GM12878 (cell line): ENCODE measurements at regions not wholly inside any gene's neighbourhood (a gene's known extent, or its start where the extent isn't known, plus 50 kb on each side); places are given as distances from the start of the nearest gene placed in this dataset.

ENCODE experiments used
- ATAC-seq: fragments of 200-7000 bp; cut with Tn5 transposase; 3 replicates; pipeline ENCODE4 v1.9.1; 2020; ENCODE audit warnings: mild to moderate bottlenecking, moderate library complexity
- BruUV-seq: library from RNA; stranded (reverse); fragments of 400-500 nt; replicated peaks from 2 replicates; lab custom pipeline; 2021; lab: Mats Ljungman, UMichigan
- CTCF ChIA-PET: fragments of 300-600 bp; sonication (Branson Sonifier 250); formaldehyde crosslinking; extraction: SDS; loops from one replicate; lab custom pipeline; 2021; ENCODE audit warnings: inconsistent platforms; lab: Yijun Ruan, JAX
- POLR2A ChIA-PET: fragments of 350-600 bp; formaldehyde crosslinking; extraction: SDS; loops from one replicate; lab custom pipeline; 2021; ENCODE audit warnings: inconsistent platforms; lab: Charles Lee
- RAD21 ChIA-PET: fragments of 300-600 bp; sonication (Branson Sonifier 250); formaldehyde crosslinking; loops from one replicate; lab custom pipeline; 2023; ENCODE audit warnings: antibody characterized with exemption; ENCODE audit not compliant: unreplicated experiment; lab: Charles Lee
- SMC1A ChIA-PET: fragments of 300-600 bp; sonication (Branson Sonifier 250); formaldehyde crosslinking; loops from one replicate; lab custom pipeline; 2023; ENCODE audit not compliant: unreplicated experiment, uncharacterized antibody; lab: Charles Lee
- DNase-seq: peaks from one replicate; pipeline ENCODE4 v3.0.0-alpha.2; 2011; ENCODE audit warnings: low read depth, low spot score
- FAIRE-seq: peaks from 3 replicates; lab custom pipeline; 2011; peaks lifted over from hg19 to GRCh38; lab: Jason Lieb, UNC
- H2AFZ ChIP-seq: 2 replicates; pipeline ENCODE4 v1.6.0; 2011; ENCODE audit warnings: low read depth, low read length, control low read depth; ENCODE audit not compliant: control insufficient read depth
- H3K27ac ChIP-seq: 2 replicates; pipeline ENCODE4 v1.5.1; 2011; ENCODE audit warnings: control low read depth; ENCODE audit not compliant: control insufficient read depth, insufficient read depth
- H3K27me3 ChIP-seq, 2 experiments: replicated peaks in 1 of 2; 2 replicates each; pipeline versions ENCODE4 v1.6.0 to v1.6.1; 2011; ENCODE audit warnings: low read length in 1 of 2; ENCODE audit not compliant: control insufficient read depth in 2 of 2, insufficient read depth in 2 of 2
- H3K36me3 ChIP-seq, 2 experiments: 2 replicates each; pipeline ENCODE4 v1.5.1; 2011; ENCODE audit warnings: low read length in 1 of 2; ENCODE audit not compliant: control insufficient read depth in 2 of 2, insufficient read depth in 2 of 2
- H3K4me1 ChIP-seq: 2 replicates; pipeline ENCODE4 v1.6.1; 2011; ENCODE audit warnings: mild to moderate bottlenecking, low read length, moderate library complexity, mixed read lengths; ENCODE audit not compliant: control insufficient read depth, insufficient read depth
- H3K4me2 ChIP-seq: 2 replicates; pipeline ENCODE4 v1.6.0; 2011; ENCODE audit warnings: control low read depth; ENCODE audit not compliant: control insufficient read depth, insufficient read depth
- H3K4me3 ChIP-seq: fragments of 200-600 bp; sonication (generic); 2 replicates; pipeline ENCODE4 v1.5.1; 2016
- H3K79me2 ChIP-seq: 2 replicates; pipeline ENCODE4 v1.6.0; 2011; ENCODE audit warnings: low read length; ENCODE audit not compliant: control insufficient read depth, insufficient read depth
- H3K9ac ChIP-seq: 2 replicates; pipeline ENCODE4 v1.8.0; 2011; ENCODE audit warnings: low read length, control low read depth, mixed read lengths; ENCODE audit not compliant: control insufficient read depth, insufficient read depth
- H3K9me3 ChIP-seq: replicated peaks from 3 replicates; pipeline ENCODE4 v1.5.1; 2011; ENCODE audit warnings: mild to moderate bottlenecking, low read length; ENCODE audit not compliant: control insufficient read depth, insufficient read depth
- H4K20me1 ChIP-seq: 2 replicates; pipeline ENCODE4 v1.6.0; 2011; ENCODE audit not compliant: control insufficient read depth, insufficient read depth
- CREB1 ChIP-seq: IDR thresholded peaks from 2 replicates; pipeline ENCODE4 v1.6.1; 2012; ENCODE audit warnings: low read depth, mild to moderate bottlenecking, inconsistent platforms
- KDM1A ChIP-seq: fragments of 200-600 bp; sonication (generic); IDR thresholded peaks from 2 replicates; pipeline ENCODE4 v1.6.1; 2016; ENCODE audit warnings: borderline replicate concordance
- MXI1 ChIP-seq: fragments of 150-350 bp; IDR thresholded peaks from 2 replicates; pipeline ENCODE4 v1.6.1; 2011; ENCODE audit warnings: low read depth, mild to moderate bottlenecking, inconsistent platforms, low read length, improper control_type of control experiment
- NFYA ChIP-seq: IDR thresholded peaks from 2 replicates; pipeline ENCODE4 v1.6.1; 2011; ENCODE audit warnings: low read depth, mild to moderate bottlenecking, low read length, improper control_type of control experiment, borderline replicate concordance
- NRF1 ChIP-seq: conservative IDR thresholded peaks from 2 replicates; pipeline ENCODE4 v1.6.1; 2011; ENCODE audit warnings: mild to moderate bottlenecking, low read depth, low read length, improper control_type of control experiment
- SREBF2 ChIP-seq: IDR thresholded peaks from 2 replicates; pipeline ENCODE4 v1.6.1; 2012; ENCODE audit warnings: mild to moderate bottlenecking, low read length
- ZNF592 ChIP-seq: fragments of 450-650 bp; IDR thresholded peaks from 2 replicates; pipeline ENCODE4 v1.6.1; 2017; ENCODE audit warnings: mild to moderate bottlenecking, moderate library complexity
- WGBS: methylation state at CpG from one replicate; pipeline ENCODE4 v1.1.6; 2016; ENCODE audit warnings: low lambda C conversion rate; ENCODE audit not compliant: insufficient replicate concordance, insufficient coverage; ENCODE audit errors: missing lambda C conversion rate; 5-methylcytosine and 5-hydroxymethylcytosine counted together
- in situ Hi-C: fragments of 300-500 bp; cut with MboI; formaldehyde crosslinking; loops from 9 replicates; pipeline ENCODE4 v1.14.3; 2018; ENCODE audit warnings: mixed read lengths
- intact Hi-C: fragments of 100-400 bp; cut with micrococcal nuclease; formaldehyde crosslinking; loops from one replicate; pipeline ENCODE4 v1.14.2; 2022; ENCODE audit not compliant: unreplicated experiment

GRCh38 chr3:154496540-154496939, 66.5 kb upstream of the GPR149 start:
- FAIRE-seq, result no peak

GRCh38 chr3:154486949-154487348, 57.0 kb upstream of the GPR149 start:
- FAIRE-seq, result no peak
- ChIA-PET SMC1A (no interaction called here), RAD21 (no interaction called here), POLR2A (no interaction called here), CTCF (no interaction called here)
- Histone ChIP-seq H3K4me1 (no peaks in the 10 kb centered on the region), H3K9ac (no peak overlapping the region), H2AFZ (no peak overlapping the region), H3K9me3 (no peaks in the 10 kb centered on the region), H3K27me3 (no peaks in the 10 kb centered on the region), H4K20me1 (no peaks in the 10 kb centered on the region), H3K4me2 (no peak overlapping the region), H3K27ac (no peak overlapping the region), H3K36me3 (no peaks in the 10 kb centered on the region)
- no TSS peak for BruUV-seq
- in situ Hi-C loops, result no loop called here
- 53% methylated on average over 9 of the region's 9 CpGs for WGBS
- TF ChIP-seq SREBF2, result no peak
- TF ChIP-seq ZNF592, result no peak
- TF ChIP-seq KDM1A, result no peak
- TF ChIP-seq CREB1, result no peak
- no peak for TF ChIP-seq NFYA
- no peak for TF ChIP-seq MXI1
- TF ChIP-seq, all 136 proteins: peak for 0
- ATAC-seq, result no peak
- H3K79me2 ChIP-seq, result no peaks in the 10 kb centered on the region
- DNase-seq, result no peak
- intact Hi-C loops, result no loop called here
- no peak overlapping the region for H3K4me3 ChIP-seq

More at GRCh38 chr3:154496540-154496939, 66.5 kb upstream of the GPR149 start:
- Histone ChIP-seq H2AFZ (no peak overlapping the region), H3K4me3 (no peak overlapping the region), H3K9ac (no peak overlapping the region), H4K20me1 (no peaks in the 10 kb centered on the region), H3K9me3 (no peaks in the 10 kb centered on the region), H3K27me3 (no peaks in the 10 kb centered on the region), H3K4me1 (no peaks in the 10 kb centered on the region), H3K79me2 (no peaks in the 10 kb centered on the region), H3K4me2 (no peak overlapping the region), H3K27ac (no peak overlapping the region), H3K36me3 (no peaks in the 10 kb centered on the region)
- BruUV-seq, result no TSS peak
- SMC1A ChIA-PET, result no interaction called here
- intact Hi-C loops, result no loop called here
- RAD21 ChIA-PET, result no interaction called here
- no peak for ATAC-seq
- in situ Hi-C loops, result no loop called here
- POLR2A ChIA-PET, result no interaction called here
- WGBS, result 17% methylated on average over 2 of the region's 2 CpGs
- CTCF ChIA-PET, result no interaction called here
- no peak for DNase-seq
- TF ChIP-seq NRF1, result no peak
